HFF-Myc (cell line): ENCODE measurements at regions not wholly inside any gene's neighbourhood (a gene's known extent, or its start where the extent isn't known, plus 50 kb on each side); places are given as distances from the start of the nearest gene placed in this dataset.
"Not testable (repeated sequence)": the region's sequence is repeated elsewhere in the genome, so short reads cannot be mapped to it uniquely, and the experiment has no call there.

Source experiments
- DNase-seq: peaks from one replicate; pipeline ENCODE4 v3.0.0-alpha.2; 2011; ENCODE audit warnings: low read depth; ENCODE audit errors: extremely low read depth
- H3K4me3 ChIP-seq: replicated peaks from 2 replicates; pipeline ENCODE4 v1.5.1; 2011; ENCODE audit warnings: low read depth, mild to moderate bottlenecking, control low read depth, low read length
- CTCF ChIP-seq: IDR thresholded peaks from 2 replicates; pipeline ENCODE4 v1.5.1; 2012; ENCODE audit warnings: mild to moderate bottlenecking, low read depth, low read length, control low read depth; ENCODE audit errors: missing control alignments

- no peak for TF ChIP-seq CTCF
- no peak overlapping the region for H3K4me3 ChIP-seq
- DNase-seq = no peak
Measured at GRCh38 chr15:24075420-24076089, 388.4 kb upstream of the NDN start.

- H3K4me3 ChIP-seq = no peak overlapping the region
- DNase-seq = no peak
- TF ChIP-seq CTCF = no peak
Measured at GRCh38 chr15:24076090-24076784, 389.1 kb upstream of the NDN start.

- H3K4me3 ChIP-seq = no peak overlapping the region
- no peak for DNase-seq
- no peak for TF ChIP-seq CTCF
Measured at GRCh38 chr15:24078310-24079029, 391.4 kb upstream of the NDN start.

- DNase-seq, H3K4me3 ChIP-seq: not testable (repeated sequence)
Measured at GRCh38 chr15:24088941-24089340, 401.8 kb upstream of the NDN start.

GRCh38 chr15:24101503-24101902 lies 414.4 kb upstream of the NDN start:
- not testable (repeated sequence) for DNase-seq, H3K4me3 ChIP-seq

- DNase-seq, H3K4me3 ChIP-seq: not testable (repeated sequence)
Measured at GRCh38 chr15:24107524-24107923, 420.4 kb upstream of the NDN start.

GRCh38 chr15:24107948-24108347 lies 420.8 kb upstream of the NDN start:
- DNase-seq, H3K4me3 ChIP-seq: not testable (repeated sequence)

GRCh38 chr15:24108349-24108748 lies 421.2 kb upstream of the NDN start:
- H3K4me3 ChIP-seq, DNase-seq: not testable (repeated sequence)

GRCh38 chr15:24139622-24140021 lies 452.5 kb upstream of the NDN start:
- H3K4me3 ChIP-seq, DNase-seq: not testable (repeated sequence)

GRCh38 chr15:24145070-24145469 lies 458.0 kb upstream of the NDN start:
- DNase-seq, H3K4me3 ChIP-seq: not testable (repeated sequence)
